GM19468 (cell line): ENCODE measurements at regions not wholly inside any gene's neighbourhood (a gene's known extent, or its start where the extent isn't known, plus 50 kb on each side); places are given as distances from the start of the nearest gene placed in this dataset.
"Not testable (repeated sequence)": the region's sequence is repeated elsewhere in the genome, so short reads cannot be mapped to it uniquely, and the experiment has no call there.

ENCODE experiments used
- ATAC-seq: cut with Tn5 transposase; IDR thresholded peaks from one replicate; pipeline ENCODE4 v1.9.1; 2021; ENCODE audit warnings: mild to moderate bottlenecking, moderate library complexity, moderate number of reproducible peaks; ENCODE audit not compliant: unreplicated experiment; ENCODE audit errors: extremely low read depth

DNA sequence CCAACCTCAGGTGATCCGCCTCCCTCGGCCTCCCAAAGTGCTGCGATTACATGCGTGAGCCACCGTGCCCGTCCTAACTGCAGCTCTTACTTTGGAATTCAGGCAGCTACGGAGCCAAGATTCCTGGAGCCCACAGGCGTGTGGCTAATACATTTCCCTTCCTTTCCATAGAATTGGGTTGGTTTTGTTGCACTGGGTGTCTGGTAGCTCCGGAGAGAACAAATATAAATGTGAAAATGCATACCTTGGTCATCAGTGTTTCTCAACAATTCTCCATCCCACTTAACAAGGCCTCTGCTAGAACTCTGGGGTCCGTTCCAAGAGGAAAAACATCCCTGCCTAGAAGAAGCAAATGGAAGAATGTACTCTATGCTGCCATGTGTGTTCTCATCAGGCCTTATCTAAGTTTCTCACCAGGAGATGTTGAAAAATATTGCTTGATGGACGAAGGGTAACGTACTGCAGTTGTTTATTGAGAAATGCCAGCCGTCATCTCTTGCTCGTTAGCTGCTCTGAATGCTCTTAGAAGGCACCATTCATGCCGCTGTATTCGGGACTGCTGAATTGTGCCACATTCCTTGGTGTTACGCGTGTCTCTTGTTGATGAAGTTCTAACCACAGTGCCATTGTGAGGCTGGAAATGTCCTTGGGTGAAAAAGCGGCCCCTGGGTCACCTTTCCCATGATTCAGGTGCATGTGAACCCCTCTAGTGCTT lies 50.5 kb upstream of the CD99 start:
- no peak for ATAC-seq

- ATAC-seq = no peak
Measured at GRCh38 chrX:2638279-2638678, 52.8 kb upstream of the CD99 start.

- ATAC-seq = no peak
Measured at GRCh38 chrX:2635342-2635741, 55.8 kb upstream of the CD99 start.

- ATAC-seq = no peak
Measured at GRCh38 chrX:2632533-2633504, 58.3 kb upstream of the CD99 start.

DNA sequence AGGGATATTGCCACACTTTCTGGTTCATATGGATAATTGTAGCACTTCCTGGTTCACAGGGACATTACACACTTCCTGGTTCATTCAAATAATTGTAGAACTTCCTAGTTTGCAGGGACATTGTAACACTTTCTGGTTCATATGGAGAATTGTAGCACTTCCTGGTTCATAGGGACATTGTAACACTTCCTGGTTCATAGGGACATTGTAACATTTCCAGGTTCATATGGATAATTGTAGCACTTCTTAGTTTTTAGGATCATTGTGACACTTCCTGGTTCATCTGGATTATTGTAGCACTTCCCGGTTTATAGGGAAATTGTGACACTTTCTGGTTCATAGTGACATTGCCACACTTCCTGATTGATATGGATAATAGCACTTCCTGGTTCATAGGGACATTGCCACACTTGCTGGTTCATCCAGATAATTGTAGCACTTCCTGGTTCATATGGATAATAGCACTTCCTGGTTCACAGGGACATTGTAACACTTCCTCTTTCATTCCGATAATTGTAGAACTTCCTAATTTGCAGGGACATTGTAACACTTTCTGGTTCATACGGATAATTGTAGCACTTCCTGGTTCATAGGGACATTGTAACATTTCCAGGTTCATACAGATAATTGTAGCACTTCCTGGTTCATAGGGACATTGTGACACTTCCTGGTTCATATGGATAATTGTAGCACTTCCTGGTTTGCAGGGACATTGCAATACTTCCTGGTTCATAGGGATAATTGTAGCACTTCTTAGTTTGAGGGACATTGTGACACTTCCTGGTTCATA lies 59.2 kb upstream of the CD99 start:
- no peak for ATAC-seq

DNA sequence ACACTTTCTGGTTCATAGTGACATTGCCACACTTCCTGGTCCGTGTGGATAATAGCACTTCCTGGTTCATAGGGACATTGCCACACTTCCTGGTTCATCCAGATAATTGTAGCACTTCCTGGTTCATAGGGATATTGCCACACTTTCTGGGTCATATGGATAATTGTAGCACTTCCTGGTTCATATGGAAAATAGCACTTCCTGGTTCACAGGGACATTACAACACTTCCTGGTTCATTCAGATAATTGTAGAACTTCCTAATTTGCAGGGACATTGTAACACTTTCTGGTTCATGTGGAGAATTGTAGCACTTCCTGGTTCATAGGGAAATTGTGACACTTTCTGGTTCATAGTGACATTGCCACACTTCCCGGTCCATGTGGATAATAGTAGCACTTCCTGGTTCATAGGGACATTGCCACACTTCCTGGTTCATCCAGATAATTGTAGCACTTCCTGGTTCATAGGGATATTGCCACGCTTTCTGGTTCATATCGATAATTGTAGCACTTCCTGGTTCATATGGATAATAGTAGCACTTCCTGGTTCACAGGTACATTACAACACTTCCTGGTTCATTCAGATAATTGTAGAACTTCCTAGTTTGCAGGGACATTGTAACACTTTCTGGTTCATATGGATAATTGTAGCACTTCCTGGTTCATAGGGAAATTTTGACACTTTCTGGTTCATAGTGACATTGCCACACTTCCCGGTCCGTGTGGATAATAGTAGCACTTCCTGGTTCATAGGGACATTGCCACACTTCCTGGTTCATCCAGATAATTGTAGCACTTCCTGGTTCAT lies 60.0 kb upstream of the CD99 start:
- not testable (repeated sequence) for ATAC-seq

GRCh38 chrX:2630008-2630934 lies 60.8 kb upstream of the CD99 start:
- ATAC-seq = not testable (repeated sequence)

GRCh38 chrX:2629316-2630007 lies 61.6 kb upstream of the CD99 start:
- ATAC-seq = no peak

DNA sequence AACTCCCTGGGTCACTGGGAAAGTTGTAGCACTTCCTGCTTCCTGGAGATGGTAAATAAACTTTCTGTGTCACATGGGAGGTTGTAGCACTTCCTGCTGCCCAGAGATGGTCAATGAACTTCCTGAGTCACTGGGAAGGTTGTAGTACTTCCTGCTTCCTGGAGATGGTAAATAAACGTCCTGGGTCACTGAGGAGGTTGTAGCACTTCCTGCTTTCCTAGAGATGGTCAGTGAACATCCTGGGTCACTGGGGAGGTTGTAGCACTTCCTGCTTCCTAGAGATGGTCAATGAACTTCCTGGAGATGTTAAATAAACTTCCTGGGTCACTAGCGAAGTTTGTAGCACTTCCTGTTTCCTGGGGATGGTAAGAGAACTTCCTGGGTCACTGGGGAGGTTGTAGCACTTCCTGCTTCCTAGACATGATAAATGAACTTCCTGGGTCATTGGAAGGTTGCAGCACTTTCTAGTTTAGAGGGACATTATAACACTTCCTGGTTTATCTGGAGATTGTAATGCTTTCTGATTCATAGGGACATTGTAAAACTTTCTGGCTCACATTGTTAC lies 62.3 kb upstream of the CD99 start:
- no peak for ATAC-seq

DNA sequence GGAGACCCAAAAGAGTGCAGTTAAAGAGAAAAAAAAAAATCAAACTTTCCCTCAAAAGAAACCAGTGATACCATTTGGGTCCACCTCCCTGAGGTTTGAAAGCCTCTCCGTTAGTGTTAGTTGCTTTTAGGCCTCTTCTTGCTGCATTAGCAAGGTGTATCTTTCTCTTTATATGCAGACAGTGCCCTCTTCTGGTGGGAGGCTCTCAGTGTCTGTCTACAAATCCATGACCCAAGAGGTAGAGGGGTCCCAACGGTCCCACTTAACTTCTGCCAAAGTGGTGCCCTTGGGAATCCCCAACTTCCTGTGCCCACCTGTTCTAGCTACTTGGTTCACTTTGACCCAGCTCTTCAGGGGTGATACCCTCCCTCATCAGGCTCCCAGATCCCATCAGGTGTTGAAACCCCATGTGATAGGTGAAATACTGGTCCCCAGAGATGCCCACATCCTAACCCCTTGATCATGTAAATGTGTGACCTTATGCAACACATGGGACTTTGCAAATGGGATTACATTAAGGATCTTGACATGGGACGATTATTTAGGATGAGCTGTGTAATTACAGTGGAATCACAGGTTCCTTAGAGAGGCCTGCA lies 63.7 kb upstream of the CD99 start:
- peak; percentile 60 for ATAC-seq

DNA sequence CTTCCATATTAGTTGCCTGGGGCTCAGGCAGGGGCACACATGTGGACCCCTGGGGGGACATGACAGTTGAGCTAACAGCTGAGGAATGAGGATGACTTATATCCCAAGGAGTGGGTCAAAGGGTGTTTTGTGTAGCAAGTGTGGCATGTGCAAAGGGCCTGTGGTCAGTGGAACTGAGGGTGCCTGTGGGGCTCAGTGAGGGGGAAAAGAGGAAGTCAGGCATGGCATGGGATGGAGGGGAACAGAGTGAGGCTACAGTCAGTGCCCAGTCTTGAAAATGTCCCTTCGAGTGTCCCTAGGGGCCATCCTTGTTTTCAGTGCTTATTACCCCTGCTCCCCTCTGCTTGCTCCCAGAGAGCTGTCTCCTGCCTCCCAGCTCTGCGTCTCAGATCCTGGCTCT lies 64.3 kb upstream of the CD99 start:
- no peak for ATAC-seq

DNA sequence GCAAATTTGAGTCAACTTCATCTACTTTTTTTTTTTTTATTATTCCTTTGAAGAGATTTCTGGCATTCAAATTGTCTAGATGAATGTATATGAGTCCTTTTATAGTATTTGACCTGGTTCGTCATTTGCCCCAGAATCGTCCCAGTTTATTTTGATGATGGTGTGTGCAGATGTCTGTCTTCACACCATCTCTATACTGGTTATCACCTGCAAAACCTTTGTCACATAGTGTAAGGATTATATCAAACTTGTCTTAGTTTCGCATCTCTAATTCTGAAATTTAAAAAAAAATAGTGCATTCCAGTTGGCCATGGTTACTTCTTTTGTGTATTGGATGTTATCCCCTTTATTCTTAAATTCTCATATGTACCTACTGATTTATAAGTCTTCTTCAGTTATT lies 70.5 kb upstream of the CD99 start:
- no peak for ATAC-seq

DNA sequence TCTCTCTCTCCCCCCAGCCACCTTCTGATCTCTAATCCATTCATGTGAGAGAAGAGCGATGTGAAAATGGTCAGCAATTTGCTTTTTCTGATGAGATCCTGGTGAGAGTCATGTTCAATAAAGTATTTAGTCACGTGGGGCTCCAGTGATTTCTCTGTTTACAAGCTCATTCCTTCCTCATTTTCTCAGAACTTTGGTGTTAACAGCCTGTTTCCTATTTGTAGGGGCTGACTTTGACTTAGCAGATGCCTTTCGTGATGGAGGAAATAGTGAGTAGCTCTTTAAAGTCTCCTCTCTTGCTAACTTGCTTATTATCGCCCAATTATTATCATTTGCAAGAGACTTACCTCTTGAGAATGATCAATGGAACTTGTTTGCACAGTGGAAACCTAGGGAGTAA lies 72.6 kb upstream of the CD99 start:
- no peak for ATAC-seq

- no peak for ATAC-seq
Measured at GRCh38 chrX:2614911-2615310, 76.2 kb upstream of the CD99 start.

DNA sequence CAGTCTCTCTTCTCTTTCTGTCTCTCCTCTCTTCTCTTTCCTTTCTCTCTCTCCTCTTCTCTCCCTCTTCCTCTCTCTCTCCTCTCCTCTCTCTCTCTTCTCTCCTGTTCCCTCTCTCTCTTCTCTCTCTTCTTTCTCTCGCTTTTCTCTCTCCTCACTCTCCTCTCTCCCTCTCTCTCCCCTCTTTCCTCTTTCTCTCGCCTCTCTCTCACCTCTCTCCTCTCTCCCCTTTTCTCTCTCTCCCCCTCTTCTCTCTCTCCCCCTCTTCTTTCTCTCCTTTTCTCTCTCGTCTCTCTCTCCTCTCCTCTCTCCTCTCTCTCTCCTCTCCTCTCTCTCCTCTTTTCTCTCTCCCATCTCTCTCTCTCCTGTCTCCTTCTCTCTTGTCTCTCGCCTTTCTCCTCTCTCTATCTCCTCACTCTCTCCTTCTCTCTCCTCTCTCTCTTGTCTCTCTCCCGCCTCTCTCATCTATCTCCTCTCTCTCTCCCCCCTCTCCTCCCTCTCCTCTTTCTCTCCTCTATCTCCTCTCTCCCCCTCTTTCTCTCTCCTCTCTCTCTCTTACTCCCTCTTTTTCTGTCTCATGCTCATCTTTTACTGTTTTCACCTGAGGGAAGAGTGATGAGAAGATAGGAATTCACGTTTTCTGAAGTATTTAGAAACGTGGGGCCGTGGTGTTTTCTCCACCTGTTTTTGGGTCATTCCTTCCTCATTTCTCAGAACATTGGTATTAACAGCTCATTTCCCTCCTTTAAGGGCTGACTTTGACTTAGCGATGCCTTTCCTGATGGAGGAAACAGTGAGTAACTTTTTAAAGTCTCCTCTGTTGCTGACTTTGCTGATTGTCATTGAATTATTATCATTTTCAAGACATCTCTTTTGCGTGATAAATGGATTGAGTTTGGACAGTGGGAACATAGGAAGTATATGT lies 80.6 kb upstream of the CD99 start:
- ATAC-seq = no peak

- ATAC-seq = no peak
Measured at GRCh38 chrX:2609431-2610238, 81.5 kb upstream of the CD99 start.
